ENCODE measurements at regions not wholly inside any gene's neighbourhood (a gene's known extent, or its start where the extent isn't known, plus 50 kb on each side); places are given as distances from the start of the nearest gene placed in this dataset.

DNA sequence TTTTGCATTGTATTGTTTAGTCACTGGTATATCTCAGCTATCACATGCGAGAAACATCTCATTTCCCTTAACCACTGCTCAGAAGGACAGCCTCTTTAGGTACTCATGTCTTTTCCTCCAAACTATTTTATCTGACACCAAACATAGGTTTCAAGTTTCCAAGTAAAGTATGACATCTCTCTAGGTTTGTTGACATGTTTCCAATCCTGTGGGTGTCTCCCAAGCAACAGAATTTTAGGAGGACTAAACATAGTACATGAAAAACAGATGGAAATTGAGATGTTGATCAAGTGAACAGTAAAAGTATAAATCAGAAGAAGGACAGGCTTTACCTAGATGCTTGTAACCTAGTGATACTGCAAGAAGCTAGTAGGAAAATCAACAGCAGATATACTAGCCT is 371.4 kb downstream of the DTHD1 start:
- TF ChIP-seq, protein P1, sequence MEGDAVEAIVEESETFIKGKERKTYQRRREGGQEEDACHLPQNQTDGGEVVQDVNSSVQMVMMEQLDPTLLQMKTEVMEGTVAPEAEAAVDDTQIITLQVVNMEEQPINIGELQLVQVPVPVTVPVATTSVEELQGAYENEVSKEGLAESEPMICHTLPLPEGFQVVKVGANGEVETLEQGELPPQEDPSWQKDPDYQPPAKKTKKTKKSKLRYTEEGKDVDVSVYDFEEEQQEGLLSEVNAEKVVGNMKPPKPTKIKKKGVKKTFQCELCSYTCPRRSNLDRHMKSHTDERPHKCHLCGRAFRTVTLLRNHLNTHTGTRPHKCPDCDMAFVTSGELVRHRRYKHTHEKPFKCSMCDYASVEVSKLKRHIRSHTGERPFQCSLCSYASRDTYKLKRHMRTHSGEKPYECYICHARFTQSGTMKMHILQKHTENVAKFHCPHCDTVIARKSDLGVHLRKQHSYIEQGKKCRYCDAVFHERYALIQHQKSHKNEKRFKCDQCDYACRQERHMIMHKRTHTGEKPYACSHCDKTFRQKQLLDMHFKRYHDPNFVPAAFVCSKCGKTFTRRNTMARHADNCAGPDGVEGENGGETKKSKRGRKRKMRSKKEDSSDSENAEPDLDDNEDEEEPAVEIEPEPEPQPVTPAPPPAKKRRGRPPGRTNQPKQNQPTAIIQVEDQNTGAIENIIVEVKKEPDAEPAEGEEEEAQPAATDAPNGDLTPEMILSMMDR (IDR thresholded peaks at IDR 0.05; ENCODE audit: poor library complexity, severe bottlenecking), result no peak
- TF ChIP-seq POLR2AphosphoS5 (IDR thresholded peaks at IDR 0.05) (no peak), EZH2 (IDR thresholded peaks at IDR 0.05; ENCODE audit: borderline replicate concordance, insufficient read depth, low read length, poor library complexity, severe bottlenecking) (no peak), EP300 (conservative IDR thresholded peaks at IDR 0.05; ENCODE audit: poor library complexity, severe bottlenecking) (no peak), TAF1 (IDR thresholded peaks at IDR 0.05; ENCODE audit: low read depth) (no peak), MXI1 (conservative IDR thresholded peaks at IDR 0.05; ENCODE audit: poor library complexity, severe bottlenecking) (no peak), SMC3 (conservative IDR thresholded peaks at IDR 0.05; ENCODE audit: poor library complexity) (no peak), RAD21 (conservative IDR thresholded peaks at IDR 0.05) (no peak)
- TF ChIP-seq, protein P2, sequence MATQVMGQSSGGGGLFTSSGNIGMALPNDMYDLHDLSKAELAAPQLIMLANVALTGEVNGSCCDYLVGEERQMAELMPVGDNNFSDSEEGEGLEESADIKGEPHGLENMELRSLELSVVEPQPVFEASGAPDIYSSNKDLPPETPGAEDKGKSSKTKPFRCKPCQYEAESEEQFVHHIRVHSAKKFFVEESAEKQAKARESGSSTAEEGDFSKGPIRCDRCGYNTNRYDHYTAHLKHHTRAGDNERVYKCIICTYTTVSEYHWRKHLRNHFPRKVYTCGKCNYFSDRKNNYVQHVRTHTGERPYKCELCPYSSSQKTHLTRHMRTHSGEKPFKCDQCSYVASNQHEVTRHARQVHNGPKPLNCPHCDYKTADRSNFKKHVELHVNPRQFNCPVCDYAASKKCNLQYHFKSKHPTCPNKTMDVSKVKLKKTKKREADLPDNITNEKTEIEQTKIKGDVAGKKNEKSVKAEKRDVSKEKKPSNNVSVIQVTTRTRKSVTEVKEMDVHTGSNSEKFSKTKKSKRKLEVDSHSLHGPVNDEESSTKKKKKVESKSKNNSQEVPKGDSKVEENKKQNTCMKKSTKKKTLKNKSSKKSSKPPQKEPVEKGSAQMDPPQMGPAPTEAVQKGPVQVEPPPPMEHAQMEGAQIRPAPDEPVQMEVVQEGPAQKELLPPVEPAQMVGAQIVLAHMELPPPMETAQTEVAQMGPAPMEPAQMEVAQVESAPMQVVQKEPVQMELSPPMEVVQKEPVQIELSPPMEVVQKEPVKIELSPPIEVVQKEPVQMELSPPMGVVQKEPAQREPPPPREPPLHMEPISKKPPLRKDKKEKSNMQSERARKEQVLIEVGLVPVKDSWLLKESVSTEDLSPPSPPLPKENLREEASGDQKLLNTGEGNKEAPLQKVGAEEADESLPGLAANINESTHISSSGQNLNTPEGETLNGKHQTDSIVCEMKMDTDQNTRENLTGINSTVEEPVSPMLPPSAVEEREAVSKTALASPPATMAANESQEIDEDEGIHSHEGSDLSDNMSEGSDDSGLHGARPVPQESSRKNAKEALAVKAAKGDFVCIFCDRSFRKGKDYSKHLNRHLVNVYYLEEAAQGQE (IDR thresholded peaks at IDR 0.05; ENCODE audit: borderline replicate concordance), result no peak

Data from neural cell (in vitro differentiated cells).